ENCODE measurements at regions not wholly inside any gene's neighbourhood (a gene's known extent, or its start where the extent isn't known, plus 50 kb on each side); places are given as distances from the start of the nearest gene placed in this dataset.

DNA sequence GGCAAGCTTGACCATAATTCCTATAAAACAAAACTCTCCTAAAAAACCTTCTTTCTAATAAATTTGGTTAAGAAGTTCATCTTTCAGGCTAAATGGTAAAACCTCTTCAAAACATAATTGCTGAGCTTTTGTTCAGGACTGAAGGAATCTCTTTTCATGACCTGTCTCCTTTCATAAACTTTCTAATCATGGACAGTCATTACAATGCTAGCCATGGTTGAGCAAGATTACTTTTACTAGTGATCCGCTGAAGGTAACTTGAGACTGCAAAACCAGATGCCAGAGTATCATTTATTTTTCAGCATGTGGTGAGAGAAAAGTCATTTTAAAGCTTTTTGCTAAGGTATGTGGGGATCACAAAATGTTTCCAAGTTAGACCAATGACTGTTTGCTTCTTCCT is 186.4 kb upstream of the RHOBTB1 start:
- intact Hi-C loops (cut with DNase I; ENCODE audit: low total_unique reads), result loop anchor here (10.0 kb wide), 1 partner anchor 154 kb away; no protein-coding TSS in a partner anchor
- Histone ChIP-seq H3K9me3 (no peaks in the 10 kb centered on the region), H3K27me3 (no peaks in the 10 kb centered on the region), H3K4me3 (no peak overlapping the region), H3K27ac (no peak overlapping the region), H3K36me3 (ENCODE audit: low read depth, missing control alignments) (no peaks in the 10 kb centered on the region), H3K4me1 (no peaks in the 10 kb centered on the region)
- TF ChIP-seq POLR2A (IDR thresholded peaks at IDR 0.05) (no peak), CTCF (IDR thresholded peaks at IDR 0.05) (no peak)
- 75 to 81% methylated on average over 1 of the region's 1 CpG for WGBS, 2 donors
- DNase-seq, result no peak

- intact Hi-C loops (cut with DNase I; ENCODE audit: low total_unique reads), result no loop called here
- Histone ChIP-seq H3K27me3 (no peaks in the 10 kb centered on the region), H3K9me3 (no peaks in the 10 kb centered on the region), H3K4me3 (no peak overlapping the region), H3K36me3 (ENCODE audit: low read depth, missing control alignments) (no peaks in the 10 kb centered on the region), H3K4me1 (no peaks in the 10 kb centered on the region), H3K27ac (no peak overlapping the region)
- no peak for DNase-seq
- TF ChIP-seq POLR2A (IDR thresholded peaks at IDR 0.05) (no peak), CTCF (IDR thresholded peaks at IDR 0.05) (no peak)
Measured at GRCh38 chr10:61128196-61128595, 184.2 kb upstream of the RHOBTB1 start.

- no peak for DNase-seq
- WGBS, 2 donors, result 50 to 64% methylated on average over 3 of the region's 3 CpGs
Measured at GRCh38 chr10:61125560-61126170, 181.7 kb upstream of the RHOBTB1 start.

DNA sequence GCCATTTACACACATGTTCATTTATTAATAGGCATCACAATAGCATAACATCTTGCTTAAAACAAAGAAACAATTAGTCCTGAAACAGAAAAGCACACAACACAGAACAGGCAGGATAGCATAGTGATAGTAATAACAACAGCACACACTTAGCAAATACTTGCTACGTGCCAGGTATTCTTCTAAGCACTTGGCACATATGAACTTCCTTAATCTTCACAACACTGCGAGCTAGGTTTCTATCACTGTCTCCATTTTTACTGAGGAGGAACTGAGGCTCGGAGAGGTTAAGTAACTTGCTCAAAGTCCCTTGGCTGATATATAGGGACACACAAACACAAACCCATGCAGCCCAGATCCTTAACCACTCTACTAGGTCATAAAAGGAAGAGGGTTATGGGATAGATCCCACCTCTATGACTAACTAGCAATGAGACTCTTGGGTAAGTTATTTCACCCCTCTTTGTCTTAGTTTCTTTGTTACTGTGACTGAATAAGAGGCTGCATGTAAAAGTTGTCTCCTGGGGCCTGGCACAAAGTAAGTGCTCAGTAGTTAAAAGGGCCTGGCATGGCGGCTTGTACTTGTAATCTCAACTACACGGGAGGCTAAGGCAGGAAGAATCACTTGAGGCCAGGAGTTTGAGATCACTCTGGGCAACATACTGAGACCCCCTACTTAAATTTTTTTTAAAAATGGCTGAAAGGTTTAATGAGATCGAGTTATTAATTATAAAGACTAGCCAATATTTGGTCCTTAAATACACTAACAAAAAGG is 181.0 kb upstream of the RHOBTB1 start:
- H3K4me3 ChIP-seq, result no peak overlapping the region
- H3K27ac ChIP-seq, result no peak overlapping the region
- DNase-seq, result no peak
- intact Hi-C loops (cut with DNase I; ENCODE audit: low total_unique reads), result no loop called here
- TF ChIP-seq POLR2A (IDR thresholded peaks at IDR 0.05) (no peak), CTCF (IDR thresholded peaks at IDR 0.05) (no peak)
- no peaks in the 10 kb centered on the region for H3K9me3 ChIP-seq
- H3K36me3 ChIP-seq (ENCODE audit: low read depth, missing control alignments), result no peaks in the 10 kb centered on the region
- H3K4me1 ChIP-seq, result no peaks in the 10 kb centered on the region
- WGBS, 2 donors, result 85 to 86% methylated on average over 6 of the region's 6 CpGs
- H3K27me3 ChIP-seq, result no peaks in the 10 kb centered on the region

More at GRCh38 chr10:61125560-61126170, 181.7 kb upstream of the RHOBTB1 start:
- no peaks in the 10 kb centered on the region for H3K36me3 ChIP-seq (ENCODE audit: low read depth, missing control alignments)
- no peak for TF ChIP-seq POLR2A (IDR thresholded peaks at IDR 0.05)
- no peak for TF ChIP-seq CTCF (IDR thresholded peaks at IDR 0.05)
- no peak overlapping the region for H3K4me3 ChIP-seq
- H3K27me3 ChIP-seq, result no peaks in the 10 kb centered on the region
- intact Hi-C loops (cut with DNase I; ENCODE audit: low total_unique reads), result no loop called here
- H3K27ac ChIP-seq, result no peak overlapping the region
- H3K4me1 ChIP-seq, result no peaks in the 10 kb centered on the region
- H3K9me3 ChIP-seq, result no peaks in the 10 kb centered on the region

Measured in testis (tissue), 2 donors.